ENCODE measurements at regions not wholly inside any gene's neighbourhood (a gene's known extent, or its start where the extent isn't known, plus 50 kb on each side); places are given as distances from the start of the nearest gene placed in this dataset.

DNA sequence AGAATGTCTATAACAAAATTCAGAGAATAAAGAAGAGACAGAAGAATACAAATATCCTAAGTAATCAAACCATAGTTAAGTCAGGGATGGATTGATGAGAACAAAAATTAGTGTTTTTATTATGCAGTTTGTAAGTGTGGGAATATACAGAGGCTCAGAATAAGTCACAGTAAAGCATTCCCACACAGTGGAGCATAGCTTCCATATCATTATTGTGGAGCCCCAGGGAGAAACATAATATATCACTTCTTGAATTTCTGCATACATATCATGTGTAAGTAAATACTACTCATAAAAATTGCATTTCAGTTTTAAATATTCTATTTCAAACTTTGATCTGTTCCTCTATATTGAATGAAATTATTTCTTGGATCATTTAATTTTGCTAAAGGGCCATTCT lies 790.4 kb downstream of the PLA2G4A start:
- DNase-seq (ENCODE audit: extremely low read depth, low read depth): no peak

DNA sequence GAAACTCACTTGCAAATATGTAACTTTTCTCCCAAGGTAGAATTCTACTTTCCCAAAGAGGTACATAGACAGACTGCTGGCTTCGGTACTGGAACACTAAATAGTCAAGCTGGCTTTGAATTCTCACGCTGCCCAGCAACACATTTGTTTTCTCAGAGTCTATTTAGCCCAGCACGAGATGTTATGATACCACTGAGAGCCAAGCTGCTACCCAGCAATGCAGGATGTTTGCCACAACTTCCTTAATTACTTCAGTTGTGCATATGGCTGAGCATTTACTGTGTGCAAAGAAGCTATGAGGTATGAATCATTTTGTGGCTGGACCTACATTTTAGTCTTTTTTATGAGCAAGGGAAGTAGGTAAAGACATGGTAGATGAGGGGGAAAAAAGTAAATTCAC lies 793.2 kb downstream of the PLA2G4A start:
- no peak for DNase-seq (ENCODE audit: extremely low read depth, low read depth)

DNA sequence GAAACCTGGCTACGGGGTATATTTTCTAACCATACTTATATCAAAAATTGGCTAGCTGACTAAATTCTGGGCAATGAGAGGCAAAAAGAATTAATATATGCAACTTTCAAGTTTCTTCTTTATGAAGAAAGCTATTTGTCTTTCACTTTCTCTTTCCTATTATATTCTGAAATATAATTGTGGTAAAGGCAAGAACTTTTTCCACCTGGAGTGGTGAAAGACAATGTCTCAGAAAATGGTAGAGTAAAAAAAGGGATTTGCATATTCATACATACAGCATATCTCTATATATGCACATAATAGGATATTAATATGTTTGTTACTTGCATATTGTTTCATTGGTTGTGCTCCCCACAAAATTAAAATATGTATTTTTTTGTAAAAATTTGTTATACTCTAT lies 793.8 kb downstream of the PLA2G4A start:
- no peak for DNase-seq (ENCODE audit: extremely low read depth, low read depth)

DNA sequence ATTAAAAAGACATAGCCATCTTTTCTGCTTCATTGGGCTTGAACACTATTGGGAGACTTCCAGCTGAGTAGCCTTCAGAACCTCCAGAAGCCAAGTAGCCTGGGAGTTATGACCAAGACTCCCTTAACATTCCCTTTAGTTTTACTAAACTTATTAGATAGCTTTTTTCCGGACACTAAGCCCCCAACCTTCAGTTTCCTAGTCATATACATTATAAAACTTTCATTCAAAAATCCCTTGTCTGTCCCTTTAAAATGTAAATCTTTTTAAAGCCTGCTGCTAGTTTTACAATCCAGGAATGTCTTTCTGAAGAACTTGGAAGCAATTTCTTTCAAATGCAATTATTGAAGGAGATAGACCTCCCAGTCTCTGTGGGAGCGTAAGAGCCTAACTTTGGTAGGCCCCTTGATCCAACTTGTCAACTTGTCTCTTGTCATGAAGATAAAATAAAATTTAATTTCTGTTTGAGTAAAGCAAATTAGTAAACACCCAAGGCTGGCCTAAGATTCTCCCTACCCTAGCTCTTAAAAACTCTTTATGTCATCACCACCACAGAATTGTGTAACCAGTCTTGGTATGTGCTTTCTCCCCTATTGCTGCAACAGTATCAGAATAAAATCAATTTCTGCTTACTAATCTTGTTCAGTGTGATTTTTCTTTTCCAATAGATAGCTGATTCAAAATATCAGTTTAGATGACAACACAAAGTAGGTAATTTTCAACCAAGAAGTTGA lies 796.2 kb downstream of the PLA2G4A start:
- no peak for DNase-seq (ENCODE audit: extremely low read depth, low read depth)

DNA sequence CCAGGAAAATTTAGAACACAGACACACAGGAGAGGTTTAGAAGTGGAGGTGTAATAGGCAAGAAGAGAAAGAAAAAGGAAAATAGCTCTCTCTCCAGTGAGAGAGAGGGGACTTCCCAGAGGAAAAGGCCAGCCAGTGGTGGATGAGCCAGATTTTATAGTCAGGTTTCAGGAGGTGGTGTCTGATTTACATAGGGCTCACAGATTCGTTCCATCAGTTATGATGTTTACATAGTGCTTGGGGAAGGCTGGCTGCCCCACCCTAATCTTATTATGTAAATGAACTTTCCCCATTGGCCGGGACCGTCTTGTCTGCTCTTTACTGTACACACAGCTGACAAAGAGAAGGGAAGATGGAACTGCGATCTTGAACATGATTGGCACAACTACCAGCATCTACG lies 797.3 kb downstream of the PLA2G4A start:
- peak; percentile 6 for DNase-seq (ENCODE audit: extremely low read depth, low read depth)

DNA sequence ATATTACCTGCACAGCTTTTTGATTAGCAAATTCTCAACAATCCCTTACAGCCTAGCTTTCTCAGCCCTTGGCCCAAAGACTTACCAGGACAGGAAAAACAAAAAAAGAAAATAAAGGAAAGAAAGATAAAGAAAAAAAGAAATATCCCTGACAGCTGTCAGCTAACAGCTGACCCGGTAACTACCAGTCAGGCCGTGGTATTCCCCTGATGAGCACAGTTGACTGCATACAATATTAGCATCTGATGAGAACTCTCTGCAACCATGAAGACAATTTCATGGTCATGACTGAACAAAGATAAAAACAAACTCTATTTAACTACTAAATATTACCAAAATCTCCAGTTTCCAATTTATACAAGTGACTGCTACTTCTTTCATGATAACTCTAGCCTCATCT lies 798.8 kb downstream of the PLA2G4A start:
- no peak for DNase-seq (ENCODE audit: extremely low read depth, low read depth)

DNA sequence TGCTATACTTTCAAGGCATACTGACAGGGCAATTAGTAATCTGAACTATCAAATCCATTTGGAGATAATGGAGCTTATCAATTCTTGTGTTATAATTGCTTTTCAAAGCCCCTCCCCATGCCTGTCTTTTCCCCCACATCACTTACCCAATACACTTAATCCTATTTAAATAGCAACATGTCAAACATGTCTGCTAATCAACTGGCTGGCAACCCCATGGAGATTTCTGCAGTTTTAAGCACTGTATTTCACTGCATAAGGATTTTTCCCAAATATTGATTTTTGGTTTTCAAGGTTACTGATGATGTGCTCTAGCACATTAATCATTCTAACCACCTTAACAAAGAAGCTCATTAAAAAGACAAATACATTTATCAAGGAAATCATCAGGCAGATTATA lies 800.3 kb downstream of the PLA2G4A start:
- no peak for DNase-seq (ENCODE audit: extremely low read depth, low read depth)

DNA sequence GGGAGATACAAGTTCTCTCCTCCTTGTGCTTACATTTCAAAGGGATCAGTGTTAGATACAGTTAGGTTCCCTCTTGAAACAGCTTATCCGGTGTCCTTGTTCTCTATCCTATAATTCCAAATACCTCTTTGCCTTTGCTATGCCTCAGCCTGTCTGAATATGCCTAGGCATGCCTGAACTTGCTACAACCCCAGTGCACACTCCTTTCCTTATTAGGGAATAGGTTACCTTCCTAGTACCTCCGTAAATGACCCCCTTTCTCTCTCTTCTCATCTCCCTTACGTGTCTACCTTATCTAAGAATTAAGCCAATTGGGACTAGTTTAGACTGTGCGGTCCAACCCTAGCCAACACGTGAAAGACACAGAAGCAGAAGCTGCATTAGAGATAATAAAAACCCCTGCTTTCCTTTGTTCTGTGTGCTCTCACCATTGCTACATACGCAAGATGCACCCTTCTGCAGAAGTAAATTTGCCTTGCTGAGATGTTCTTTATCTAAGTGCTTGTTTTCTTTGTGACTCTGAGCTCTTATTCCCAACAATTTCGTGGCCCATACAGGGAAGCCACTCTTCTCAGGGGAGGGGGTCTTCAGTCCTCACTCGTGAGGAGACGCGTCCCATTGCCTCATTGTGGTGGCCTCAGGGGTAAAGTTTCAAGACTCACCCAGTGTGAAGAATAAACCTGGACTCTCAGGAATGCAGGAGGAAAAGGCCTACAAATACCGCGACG lies 802.1 kb downstream of the PLA2G4A start:
- DNase-seq (ENCODE audit: extremely low read depth, low read depth): no peak

DNA sequence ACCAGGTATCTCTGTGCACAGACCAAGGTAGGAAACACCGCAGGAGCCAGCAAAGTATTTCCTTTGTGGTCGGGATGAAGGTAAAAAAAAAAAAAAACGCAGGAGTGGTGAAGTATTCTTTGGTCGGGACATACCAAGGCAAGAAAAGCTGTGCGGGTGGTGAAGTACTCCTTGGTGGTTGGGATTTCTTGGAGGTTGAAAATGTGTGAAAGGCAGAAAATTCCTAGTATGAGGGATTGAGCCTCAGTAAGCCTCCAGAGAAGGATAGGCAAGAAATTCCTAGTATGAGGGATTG lies 802.6 kb downstream of the PLA2G4A start:
- DNase-seq (ENCODE audit: extremely low read depth, low read depth): no peak

DNA sequence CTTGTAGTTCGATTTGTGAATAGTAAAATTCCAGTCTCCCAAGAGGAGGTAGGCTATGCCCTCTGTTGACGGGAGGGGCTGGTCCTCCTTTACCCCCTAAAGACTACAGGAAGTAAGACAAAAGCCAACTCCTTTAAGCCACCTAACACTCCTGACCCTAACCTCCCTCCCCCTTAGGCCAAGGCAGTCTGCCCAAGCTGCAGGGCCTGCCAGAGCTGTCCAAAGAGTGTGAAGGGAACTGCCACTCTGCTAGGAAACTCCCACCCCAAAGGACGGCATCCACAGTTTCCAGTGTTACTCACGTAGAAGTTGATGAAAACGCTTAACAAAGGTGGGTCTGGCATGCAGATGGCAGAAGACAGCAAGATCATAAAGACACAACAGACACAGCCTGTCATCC lies 803.2 kb downstream of the PLA2G4A start:
- DNase-seq (ENCODE audit: extremely low read depth, low read depth): no peak

DNA sequence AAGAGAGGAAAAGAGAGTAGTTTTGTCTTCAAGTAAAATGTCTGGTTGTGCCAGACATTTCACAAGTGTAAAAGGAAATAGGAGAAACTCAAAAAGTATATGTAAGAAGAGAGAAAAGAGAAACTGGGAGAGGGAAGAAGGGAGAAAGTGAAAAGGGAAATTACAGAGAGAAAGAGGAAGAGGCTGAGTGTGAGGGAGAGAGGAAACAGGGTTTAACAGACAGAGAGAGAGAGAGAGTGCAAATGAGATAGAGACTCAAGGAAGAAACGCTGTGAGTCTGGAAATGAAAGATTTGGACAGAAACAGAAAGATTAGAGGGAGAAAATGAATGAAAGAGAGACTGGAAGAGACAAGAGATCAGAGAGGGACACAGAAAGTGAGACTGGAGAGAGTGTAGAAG lies 806.2 kb downstream of the PLA2G4A start:
- DNase-seq (ENCODE audit: extremely low read depth, low read depth): no peak

DNA sequence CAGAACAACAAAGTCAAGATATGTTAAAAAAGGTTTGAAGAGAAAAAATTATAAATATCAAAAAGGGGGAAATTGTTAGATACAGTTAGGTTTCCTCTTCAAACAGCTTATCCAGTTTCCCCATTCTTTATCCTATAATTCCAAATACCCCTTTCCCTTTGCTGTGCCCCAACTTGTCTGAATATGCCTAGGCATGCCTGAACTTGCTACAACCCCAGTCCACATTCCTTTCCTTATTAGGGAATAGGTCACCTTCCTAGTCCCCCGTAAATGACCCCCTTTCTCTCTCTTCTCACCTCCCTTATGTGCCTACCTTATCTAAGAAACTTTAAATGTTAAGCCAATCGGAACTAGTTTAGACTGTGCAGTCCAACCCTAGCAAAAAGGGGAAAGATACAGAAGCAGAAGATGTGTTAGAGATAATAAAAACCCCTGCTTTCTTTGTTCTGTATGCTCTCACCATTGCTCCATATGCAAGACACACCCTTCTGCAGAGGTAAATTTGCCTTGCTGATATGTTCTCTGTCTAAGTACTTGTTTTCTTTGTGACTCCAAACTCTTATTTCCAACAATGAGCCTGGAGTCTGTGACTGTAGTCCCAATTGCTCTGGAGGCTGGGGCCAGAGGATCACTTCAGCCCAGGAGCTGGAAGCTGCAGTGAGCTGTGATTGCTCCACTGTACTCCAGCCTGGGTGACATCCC lies 810.1 kb downstream of the PLA2G4A start:
- DNase-seq (ENCODE audit: extremely low read depth, low read depth): no peak

DNA sequence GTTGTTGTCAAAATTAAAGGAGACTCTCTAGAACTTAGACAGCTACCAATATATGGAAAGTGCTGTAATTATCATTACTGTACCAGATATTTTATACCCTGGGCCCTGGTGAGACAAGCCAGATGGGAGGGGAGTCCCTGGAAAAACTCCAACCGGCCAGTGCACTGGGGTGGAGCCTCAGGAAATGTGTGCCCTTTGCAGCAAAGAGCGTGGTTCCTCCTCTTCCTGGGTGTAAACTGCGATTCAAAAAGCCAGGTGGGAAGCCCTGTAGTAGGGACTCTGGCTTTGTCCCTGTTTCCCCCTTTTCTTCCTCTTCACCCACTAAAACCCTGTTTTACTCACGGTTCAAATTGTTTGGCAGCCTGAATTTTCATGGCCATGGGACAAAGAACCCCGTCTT lies 812.3 kb downstream of the PLA2G4A start:
- DNase-seq (ENCODE audit: extremely low read depth, low read depth): no peak

DNA sequence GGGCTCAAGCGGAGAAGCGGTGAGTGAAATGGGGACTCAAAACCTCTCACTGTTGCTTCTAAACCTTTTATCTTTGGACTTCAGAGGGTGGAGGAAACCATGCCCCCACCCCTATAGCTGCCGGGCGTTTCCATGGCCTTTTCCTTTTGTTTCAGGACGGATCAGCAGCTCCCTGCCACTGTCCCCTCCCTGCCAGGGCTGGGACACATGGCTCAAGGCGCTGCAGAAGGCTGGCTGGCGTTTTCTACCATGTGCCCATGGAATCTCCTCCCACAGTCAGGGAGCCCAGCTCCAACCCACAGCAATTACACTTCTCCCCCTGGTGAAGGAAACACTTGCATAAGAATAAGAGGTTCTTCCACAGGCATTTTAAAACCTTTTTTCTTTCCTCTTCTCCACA lies 812.7 kb downstream of the PLA2G4A start:
- no peak for DNase-seq (ENCODE audit: extremely low read depth, low read depth)

DNA sequence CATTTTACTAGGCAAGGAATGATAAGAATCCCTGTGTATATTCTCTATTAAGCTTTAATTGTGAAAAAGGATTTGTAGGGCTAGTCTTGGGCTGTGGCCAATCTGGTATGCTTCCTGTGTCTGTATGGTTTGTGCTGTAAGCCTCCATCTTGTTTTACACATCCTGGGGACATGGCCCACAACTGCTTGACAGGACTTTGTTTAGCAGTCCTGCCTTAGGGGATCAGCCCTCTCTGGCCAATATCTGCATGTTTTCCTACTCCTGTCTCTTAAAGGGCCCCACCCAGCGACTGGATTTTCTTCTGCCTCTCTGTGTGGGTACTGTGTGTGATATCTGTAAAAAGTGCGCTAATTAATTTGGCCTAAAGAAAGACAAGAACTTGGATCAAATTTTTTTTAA lies 813.2 kb downstream of the PLA2G4A start:
- no peak for DNase-seq (ENCODE audit: extremely low read depth, low read depth)

DNA sequence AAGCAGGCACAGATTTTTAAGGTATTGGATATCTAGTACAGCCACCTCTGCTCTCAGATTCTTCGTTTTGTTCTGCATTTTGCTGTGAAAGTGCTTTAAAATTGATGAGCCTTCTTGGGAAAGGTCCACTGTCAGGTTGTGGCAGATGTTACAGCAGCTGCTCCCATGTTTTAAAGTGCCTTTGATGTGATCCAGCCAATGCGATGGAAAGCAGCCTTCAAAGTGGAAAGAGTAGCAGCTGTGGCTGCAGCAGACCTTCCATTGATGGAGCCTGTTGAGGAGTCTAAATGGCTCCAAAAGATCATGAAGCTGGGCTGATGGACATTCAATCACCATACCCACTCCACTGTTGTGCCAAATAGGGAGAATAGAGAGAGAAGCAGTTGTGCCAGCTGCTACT lies 816.9 kb downstream of the PLA2G4A start:
- no peak for DNase-seq (ENCODE audit: extremely low read depth, low read depth)

DNA sequence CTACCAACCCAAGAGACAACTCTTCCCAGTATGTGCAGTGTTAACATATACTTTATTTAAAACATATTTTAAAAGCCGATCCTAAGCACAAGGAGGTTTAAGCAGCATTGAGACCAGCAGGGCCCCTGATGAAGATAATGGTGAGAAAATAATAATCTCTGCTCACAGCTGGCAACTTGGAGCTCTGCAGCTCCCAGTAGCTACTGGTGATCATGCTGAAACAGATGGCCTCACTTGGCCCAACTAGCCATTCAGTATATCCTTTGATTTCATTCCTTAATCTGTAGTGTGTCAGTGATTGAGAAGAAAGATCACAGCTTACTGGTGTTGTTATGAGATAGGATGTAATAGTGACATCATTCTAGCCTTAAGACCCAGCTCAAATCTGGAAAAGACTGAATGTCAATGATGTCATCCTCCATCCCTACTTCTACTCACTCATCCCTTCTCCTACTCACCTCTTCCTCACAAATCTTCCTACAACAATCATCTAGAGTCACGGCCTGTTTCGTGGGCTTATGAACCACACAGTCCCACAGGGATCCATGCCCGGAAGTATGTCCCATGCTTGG lies 817.9 kb downstream of the PLA2G4A start:
- DNase-seq (ENCODE audit: extremely low read depth, low read depth): no peak

DNA sequence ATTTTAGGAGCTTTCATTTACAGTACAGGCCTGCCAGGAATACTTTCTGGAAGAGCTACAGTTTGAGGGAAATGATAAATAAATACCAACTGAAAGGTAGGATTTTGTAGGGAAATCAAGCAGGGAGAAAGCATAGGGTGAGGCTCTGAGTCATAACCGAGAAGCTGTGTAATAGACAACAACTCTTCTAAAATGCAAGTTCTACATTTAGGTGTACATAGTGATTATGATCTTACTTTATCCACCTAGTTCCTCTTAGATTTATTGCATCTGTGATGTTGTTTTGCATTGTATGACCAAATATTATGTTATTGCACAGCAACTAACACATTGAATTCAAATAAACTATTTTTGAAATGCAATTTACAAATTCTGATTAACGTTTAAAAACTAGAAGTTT lies 819.3 kb downstream of the PLA2G4A start:
- no peak for DNase-seq (ENCODE audit: extremely low read depth, low read depth)

DNA sequence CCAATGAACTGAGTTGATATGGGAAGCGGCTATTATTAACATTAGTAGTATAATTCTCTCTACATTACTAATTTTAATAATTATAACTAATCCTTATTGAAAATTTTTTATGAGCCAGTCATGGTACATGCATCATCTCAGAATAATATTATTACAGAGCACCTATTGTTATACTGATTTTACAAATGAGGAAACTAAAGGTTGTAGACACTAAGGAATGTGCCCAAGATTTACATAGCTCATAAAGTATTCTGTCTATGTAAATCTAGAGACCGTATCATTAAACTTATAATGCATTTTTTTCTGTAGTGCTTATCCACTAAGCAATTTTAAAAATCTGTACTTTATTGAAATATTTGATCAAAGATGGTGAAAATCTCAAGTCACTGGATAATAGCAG lies 825.9 kb downstream of the PLA2G4A start:
- DNase-seq (ENCODE audit: extremely low read depth, low read depth): no peak

DNA sequence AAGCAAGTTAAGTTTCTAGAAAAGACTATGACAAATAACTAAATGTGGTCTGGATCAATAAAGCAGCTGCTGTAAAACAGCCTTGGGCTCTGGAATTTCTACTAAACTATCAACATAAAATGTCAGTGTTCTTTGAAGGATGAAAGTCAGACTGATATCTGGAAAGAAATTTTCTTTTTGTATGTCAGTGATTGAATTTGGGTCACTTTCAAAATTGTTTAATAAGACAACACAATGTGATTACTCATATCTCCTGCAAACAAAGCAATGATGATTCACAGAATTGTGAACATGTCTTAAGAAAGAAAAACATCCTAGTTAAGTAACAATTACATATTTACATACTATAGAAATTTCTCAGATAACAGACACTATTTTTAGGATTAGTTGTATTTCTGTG lies 826.4 kb downstream of the PLA2G4A start:
- peak; percentile 3 for DNase-seq (ENCODE audit: extremely low read depth, low read depth)

DNA sequence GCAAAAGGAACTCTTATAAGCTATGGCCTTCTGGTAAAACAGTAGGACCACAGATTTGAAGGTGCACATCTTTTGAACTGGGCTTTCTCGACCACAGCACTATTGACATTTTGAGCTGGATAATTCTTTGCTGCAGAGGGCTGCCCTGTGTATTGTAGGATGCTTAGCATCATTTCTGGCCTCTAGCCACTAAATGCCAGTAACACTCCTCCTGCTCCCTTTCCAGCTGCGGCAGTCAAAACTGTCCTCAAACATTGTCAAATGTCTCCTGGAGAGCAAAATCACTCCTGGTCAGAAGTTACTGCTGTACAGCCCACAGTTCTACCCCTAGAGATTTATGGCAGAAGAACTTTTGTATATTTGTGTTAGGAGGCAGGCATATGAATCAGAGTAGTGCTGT lies 836.7 kb downstream of the PLA2G4A start:
- DNase-seq (ENCODE audit: extremely low read depth, low read depth): no peak

DNA sequence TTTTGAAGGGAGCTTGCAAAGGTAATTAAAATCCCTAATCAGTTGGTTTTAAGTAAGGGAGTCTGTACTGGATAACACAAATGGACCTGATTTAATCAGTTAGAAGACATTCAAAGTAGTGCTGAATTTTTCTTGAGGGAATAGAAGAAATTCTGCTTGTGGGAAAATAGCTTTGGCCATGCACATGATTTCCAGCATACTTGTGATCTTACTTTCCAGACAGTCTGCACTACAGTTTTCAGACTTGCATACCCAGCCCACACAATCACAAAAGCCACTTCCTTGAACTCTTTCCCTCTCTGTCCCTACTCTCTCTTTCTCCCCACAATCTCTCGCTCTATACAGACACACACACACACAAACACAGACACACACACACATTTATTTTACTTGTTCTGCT lies 852.1 kb downstream of the PLA2G4A start:
- DNase-seq (ENCODE audit: extremely low read depth, low read depth): no peak
